ENCODE measurements at regions not wholly inside any gene's neighbourhood (a gene's known extent, or its start where the extent isn't known, plus 50 kb on each side); places are given as distances from the start of the nearest gene placed in this dataset.

GRCh38 chr7:86152926-86153325, 490.8 kb upstream of the GRM3 start:
- TF ChIP-seq POLR2A (conservative IDR thresholded peaks at IDR 0.05) (no peak), EP300 (IDR thresholded peaks at IDR 0.05; ENCODE audit: low read length) (no peak), CTCF (IDR thresholded peaks at IDR 0.05 in 2 of 3, conservative IDR thresholded peaks at IDR 0.05 in 1 of 3; ENCODE audit: insufficient read depth in 2 of 3, low read depth in 1 of 3, low read length in 3 of 3) (no peak), MAX (CRISPR knock-in tag; IDR thresholded peaks at IDR 0.05) (no peak), EZH2 (IDR thresholded peaks at IDR 0.05; ENCODE audit: borderline replicate concordance, low read depth, low read length) (no peak), IRF9 (tag; IDR thresholded peaks at IDR 0.05) (no peak), ZNF174 (CRISPR knock-in tag; IDR thresholded peaks at IDR 0.05) (no peak), RBM15 (IDR thresholded peaks at IDR 0.05; ENCODE audit: insufficient read depth, low read length) (no peak), ZFX (CRISPR knock-in tag; IDR thresholded peaks at IDR 0.05) (no peak), SP1 (CRISPR knock-in tag; IDR thresholded peaks at IDR 0.05) (no peak)

Data from K562 (cell line).